ENCODE measurements at regions not wholly inside any gene's neighbourhood (a gene's known extent, or its start where the extent isn't known, plus 50 kb on each side); places are given as distances from the start of the nearest gene placed in this dataset.
"Not testable (repeated sequence)": the region's sequence is repeated elsewhere in the genome, so short reads cannot be mapped to it uniquely, and the experiment has no call there.

DNA sequence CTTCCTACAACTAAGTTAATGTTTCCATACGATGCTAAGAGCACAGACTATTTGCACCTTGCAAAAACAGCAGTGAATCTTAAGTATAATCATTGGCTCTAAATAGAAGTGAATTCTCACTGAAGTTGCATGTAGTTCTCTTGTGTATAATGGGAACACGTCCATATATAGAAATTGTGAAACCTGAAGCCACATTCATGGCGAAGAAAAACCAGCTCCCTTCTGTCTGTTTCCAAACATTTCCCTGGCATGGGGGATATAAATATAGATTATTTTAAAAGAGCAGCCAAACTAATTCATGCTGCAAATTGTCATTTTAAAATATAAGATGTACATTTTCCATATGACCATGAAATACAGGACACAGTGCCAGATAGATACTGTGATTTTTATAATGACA, 71.1 kb downstream of the TRAM1L1 start:
- DNase-seq: no peak

DNA sequence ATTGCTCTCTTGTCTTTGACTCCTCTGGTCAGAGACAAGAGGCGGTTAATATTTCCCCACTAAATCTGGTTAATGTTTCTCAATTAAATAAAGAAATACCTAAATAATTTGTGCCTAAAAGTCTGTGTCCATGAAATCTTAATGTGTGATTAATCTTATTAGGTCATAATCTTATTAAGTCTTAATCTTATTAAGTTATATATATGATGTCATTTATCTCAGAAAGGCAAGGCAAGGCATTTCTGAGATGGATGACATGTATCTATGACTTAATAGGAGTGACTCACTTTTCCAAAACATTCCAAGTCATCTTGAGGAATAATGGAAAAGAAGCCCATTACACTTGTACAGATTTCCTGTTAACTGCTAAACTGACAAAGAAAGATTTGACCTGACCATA, 74.7 kb downstream of the TRAM1L1 start:
- DNase-seq: no peak

- DNase-seq: no peak
Observed at GRCh38 chr4:117001077-117001476, 84.3 kb downstream of the TRAM1L1 start.

DNA sequence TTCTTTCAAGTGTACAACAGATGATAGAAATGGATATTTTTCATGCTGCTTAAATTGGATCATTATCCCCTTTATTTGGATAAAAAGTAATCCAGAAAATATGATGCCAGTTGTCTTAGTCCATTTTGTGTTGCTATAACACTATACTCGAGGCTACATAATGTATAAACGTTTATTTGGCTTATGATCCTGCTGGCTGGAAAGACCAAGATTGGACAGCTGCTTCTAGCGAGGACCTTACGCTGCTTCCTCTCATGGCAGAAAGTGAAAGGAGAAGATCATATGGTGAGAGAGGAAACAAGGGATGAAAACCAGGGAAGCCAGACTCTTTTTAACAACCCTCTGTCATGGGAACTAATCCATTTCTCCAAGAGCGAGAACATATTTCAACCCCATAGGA, 102.7 kb downstream of the TRAM1L1 start:
- no peak for DNase-seq

- DNase-seq: not testable (repeated sequence)
Observed at GRCh38 chr4:116980436-116980835, 104.9 kb downstream of the TRAM1L1 start.

DNA sequence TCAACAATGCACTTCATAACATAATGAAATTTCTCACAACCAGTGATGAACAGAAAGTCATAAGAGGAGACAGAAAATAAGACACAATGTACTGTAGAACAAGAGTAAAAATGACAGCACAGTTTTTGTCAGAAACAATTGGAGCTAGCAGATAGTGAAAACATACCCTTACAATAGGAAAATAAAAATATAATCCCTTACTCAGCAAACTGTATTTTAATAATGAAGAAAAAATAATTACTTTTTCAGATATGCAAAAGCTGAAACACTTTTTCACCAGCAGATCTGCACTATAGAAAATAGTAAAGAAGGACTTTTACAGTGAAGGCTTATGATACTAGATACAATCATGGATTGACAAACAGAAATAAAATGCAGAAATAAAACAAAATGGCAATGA, 126.3 kb downstream of the TRAM1L1 start:
- DNase-seq: no peak

DNA sequence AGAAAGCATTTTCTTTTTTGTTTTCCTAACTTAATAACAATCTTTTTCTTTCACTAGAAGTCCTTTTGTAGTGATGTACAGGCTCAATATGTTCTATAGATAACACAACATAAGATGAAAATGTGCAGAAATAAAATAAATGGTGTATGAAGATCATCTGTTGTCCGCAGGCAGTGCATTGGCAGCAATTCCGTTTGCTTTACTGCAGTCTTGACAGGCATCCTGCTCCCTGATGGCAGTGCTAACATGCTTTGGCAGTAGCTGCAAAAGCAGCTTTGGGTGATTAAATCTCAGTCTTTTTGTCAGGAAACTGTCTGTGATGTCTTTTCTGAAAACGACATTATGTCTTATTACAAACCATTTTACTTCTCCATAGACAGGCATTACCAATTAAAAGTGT, 131.4 kb downstream of the TRAM1L1 start:
- DNase-seq: no peak

GRCh38 chr4:116952530-116953136, 132.7 kb downstream of the TRAM1L1 start:
- DNase-seq: no peak

DNA sequence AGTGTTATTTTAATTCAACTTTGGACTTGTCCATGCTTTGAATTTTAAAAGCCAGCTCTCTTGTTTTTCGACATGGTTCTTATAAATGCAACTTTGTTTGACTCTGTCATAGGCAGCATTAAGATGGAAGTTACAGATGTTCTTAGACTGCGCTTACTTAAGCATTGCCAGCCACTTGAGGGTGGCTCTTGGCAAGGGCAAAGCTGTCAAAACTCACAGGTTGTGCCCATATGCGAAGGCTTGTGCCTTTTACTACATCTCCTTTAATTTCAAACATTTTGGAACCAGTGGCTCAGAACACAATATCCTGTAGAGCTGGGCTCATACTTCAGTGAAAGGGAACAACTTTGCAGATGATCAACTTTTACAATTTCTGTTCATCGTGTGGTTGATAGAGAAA, 135.5 kb downstream of the TRAM1L1 start:
- no peak for DNase-seq

DNA sequence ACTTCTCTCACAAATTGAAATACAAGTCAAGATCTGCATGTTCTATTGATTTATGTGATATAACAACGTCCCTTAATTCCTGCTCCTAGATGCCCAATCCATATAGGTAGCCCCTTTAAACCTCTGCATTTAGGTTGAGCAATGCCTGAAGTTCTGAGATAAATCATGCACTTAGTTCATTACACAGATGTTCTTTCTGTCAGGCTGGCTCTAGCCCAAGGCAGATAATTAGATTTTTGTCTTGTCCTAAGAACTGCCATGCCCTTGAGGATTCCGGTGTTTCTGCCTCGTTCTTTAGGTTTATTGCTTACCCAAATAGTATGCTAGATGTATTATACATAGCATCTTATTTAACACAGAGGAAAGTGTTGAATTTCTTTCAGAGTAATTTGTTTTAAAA, 143.1 kb downstream of the TRAM1L1 start:
- no peak for DNase-seq

GRCh38 chr4:116930329-116930728, 155.0 kb downstream of the TRAM1L1 start:
- no peak for DNase-seq

DNA sequence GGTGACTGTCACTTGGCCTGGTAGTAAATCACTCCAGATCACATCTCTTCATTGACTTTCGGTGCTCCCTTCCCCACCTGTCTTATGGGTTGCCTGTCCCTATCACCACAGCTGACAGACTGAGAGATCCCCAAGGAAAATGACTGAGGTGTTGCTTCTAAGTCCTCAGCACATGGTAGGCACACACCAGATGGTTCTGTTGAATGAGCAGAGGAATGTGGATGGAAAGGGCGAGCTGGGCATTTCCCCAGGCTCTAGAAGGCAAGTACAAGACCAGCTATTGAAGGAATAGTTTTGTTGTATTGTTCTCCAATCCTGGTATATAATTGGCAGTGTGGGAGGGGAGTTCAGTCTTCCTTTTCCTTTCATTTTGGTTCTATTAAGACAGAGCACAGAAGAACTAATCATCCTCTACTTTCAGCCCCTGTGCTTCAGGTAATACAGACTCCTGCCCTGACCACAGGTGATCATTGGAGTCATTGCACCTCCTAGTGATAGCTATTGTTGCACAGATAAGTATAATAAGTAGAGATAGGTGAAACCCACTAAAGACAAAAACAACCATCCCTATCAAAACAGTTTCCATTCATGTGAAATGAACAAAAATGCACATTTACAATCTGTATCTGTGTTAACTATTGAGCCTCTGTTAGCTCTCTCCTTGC, 158.6 kb downstream of the TRAM1L1 start:
- DNase-seq: no peak

- no peak for DNase-seq
Observed at GRCh38 chr4:116925900-116926457, 159.4 kb downstream of the TRAM1L1 start.

DNA sequence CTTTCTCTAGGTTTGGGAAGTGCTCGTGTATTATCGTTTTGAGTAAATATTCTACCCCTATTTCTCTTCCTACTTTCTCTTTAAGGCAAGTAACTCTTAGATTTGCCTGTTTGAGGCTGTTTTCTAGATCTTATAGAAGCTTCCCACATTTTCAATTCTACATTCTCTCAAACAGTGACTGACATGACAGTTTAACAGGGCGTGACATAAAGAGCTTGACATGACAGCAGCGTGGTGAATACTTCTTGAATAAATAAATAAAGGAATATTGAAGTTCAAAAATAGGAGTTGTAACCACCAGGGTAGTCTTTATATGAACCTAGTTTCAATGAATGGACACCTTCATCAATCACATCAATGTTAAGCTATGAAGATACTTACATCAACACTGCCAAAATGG, 162.0 kb downstream of the TRAM1L1 start:
- no peak for DNase-seq

DNA sequence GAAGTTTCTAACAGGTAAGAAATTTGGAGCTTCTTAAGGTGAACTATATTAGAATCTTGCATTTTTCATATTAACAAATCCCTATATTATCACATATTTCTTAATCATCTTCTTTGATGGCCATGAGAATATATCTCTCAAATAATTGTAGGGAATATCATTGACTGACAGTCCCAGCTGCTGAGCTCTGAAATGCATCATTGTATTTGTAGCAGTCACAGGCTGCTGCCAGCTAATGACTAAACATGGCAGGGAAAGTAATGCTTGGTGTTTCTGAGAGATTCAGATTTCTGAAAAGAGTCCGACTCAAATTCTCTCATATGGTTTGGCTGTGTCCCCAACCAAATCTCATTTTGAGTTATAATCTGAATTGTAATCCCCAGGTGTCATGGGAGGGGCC, 171.9 kb downstream of the TRAM1L1 start:
- no peak for DNase-seq

DNA sequence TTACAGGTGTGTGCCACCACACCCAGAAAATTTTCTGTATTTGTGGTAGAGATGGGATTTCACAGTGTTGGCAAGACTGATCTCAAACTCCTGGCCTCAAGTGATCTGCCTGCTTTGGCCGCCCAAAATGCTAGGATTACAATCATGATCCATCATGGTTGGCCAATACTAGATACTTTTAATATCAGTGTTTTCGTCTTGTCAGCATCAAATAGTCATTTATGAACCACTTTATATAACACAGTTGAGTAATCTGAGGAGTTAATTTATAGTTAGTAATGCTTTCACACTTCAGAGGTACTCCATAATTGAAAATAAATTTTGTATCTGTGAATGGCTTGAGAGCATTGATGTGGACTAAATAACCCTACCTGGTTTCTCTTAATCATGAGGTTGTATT, 178.6 kb downstream of the TRAM1L1 start:
- DNase-seq: no peak

GRCh38 chr4:116899561-116899960, 185.8 kb downstream of the TRAM1L1 start:
- DNase-seq: no peak

- no peak for DNase-seq
Observed at GRCh38 chr4:116885579-116885978, 199.8 kb downstream of the TRAM1L1 start.

- DNase-seq: no peak
Observed at GRCh38 chr4:116882503-116882902, 202.9 kb downstream of the TRAM1L1 start.

GRCh38 chr4:116881077-116881476, 204.3 kb downstream of the TRAM1L1 start:
- no peak for DNase-seq

GRCh38 chr4:116880625-116881024, 204.8 kb downstream of the TRAM1L1 start:
- DNase-seq: no peak

DNA sequence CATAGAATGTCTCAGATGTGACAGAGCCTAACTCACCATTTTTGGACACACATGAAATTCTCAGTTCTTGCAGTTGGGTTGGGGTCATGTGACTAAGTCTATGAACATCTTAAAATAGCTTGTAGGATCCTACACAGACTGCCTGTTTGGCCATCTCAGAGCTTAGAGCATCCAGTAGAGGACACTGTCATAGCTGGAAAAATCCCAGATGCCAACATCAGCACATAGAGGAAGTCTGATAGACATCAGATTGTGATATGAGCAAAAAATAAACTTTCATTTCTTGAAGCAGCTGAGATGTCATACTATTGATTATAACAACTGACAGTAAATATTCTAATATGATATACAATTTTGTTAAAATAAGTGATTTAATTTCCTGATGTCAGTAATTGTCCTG, 207.1 kb downstream of the TRAM1L1 start:
- no peak for DNase-seq

GRCh38 chr4:116877069-116877468, 208.3 kb downstream of the TRAM1L1 start:
- no peak for DNase-seq

DNA sequence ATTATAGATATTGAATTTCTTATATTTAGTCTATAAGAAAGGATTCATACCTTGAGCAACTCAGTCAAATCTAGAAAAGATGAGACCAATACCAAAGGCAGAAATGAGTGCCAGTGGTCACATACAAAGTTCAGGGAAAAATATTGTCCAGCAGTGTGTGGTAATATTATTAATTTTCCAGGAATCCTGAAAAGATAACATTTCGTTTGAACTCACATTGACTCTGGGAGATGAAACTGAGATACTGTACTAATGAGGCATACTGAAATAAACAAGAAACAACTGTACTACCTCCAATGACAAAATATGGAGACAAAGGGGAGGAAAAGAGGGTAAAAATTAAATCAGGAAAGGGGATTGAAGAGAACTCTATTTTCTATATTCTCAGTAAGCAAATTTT, 212.4 kb downstream of the TRAM1L1 start:
- DNase-seq: no peak

- no peak for DNase-seq
Observed at GRCh38 chr4:116872308-116872707, 213.1 kb downstream of the TRAM1L1 start.
